M059J (cell line): ENCODE measurements at regions not wholly inside any gene's neighbourhood (a gene's known extent, or its start where the extent isn't known, plus 50 kb on each side); places are given as distances from the start of the nearest gene placed in this dataset.

Experiments
- DNase-seq: peaks from one replicate; pipeline ENCODE4 v3.0.0-alpha.2; 2012; ENCODE audit warnings: low read depth

DNA sequence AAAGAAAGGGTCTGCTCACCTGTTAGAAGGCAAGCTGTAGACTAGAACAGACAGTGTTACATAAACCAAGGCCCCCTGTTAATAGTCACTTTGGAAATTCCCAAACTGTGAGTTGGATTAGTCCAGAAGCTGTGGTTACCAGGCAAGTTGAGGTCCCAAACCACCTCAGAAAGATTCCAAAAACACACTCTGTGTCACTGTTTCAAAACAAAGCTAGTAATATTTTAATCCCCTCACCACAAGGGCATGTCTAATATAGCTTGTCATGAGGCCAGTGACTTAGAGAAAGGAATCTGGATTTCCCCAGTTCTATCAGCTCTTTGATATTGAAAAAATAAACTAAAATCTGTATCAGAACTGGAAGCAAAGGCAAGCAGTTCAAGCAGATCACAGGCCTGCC, 244.6 kb downstream of the HAO1 start:
- DNase-seq: peak; percentile 52

DNA sequence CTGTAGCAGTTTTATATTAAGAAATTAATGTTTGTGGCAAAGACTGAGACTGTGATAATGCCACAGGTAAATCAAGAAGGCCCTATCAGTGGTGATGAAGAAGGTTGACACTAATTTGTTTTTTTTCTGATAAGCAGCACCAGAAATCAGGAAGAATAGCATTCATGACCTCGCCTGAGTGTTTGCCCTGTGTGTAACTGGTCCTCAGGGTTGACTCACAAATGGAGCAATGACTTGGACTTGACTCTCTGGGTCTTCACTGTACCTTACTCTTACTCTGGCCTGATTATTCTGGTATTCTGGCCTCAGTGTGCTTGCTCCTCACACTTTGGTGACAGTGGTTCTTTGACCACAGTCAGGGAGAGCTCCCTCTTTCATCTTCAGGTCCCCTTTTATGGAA, 243.9 kb downstream of the HAO1 start:
- peak; percentile 5 for DNase-seq

DNA sequence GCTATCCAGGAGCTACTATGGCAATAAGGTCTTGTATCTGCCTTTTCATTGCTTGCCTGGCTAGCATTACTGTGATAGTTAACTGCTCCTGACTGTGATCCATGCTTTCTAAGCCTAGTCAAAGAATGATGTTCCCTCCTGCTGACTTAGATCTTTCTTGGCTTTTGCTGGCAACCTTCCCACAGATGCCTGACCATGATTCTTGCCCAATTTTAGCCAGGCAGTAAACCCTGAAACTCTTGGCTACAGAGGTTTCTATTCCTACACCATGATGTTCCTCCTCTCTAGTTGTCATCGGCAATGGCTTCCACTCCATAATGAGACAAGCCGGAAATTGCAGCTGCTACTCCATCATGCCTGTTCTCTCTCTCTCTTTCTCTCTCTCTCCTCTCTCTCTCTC, 238.1 kb downstream of the HAO1 start:
- DNase-seq: peak; percentile 6

DNA sequence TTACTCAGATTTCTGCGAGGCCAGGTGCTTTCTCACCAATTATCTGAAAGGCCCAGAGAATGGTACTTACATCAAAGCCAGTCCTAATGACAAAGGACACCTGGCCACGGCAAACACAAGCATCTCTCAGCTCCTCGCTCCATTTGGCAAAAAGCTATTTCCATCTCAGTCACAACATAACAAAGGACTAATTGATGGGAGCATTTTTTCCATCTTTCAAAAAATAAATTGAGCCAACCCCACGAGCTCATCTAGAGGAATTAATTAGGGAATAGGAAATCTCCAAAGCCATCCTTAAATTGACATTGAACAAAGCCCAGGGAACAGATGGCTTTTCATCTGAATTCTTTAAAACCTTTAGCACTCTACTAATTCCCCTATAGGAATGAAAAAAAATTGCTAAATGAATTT, 236.7 kb downstream of the HAO1 start:
- DNase-seq: no peak

DNA sequence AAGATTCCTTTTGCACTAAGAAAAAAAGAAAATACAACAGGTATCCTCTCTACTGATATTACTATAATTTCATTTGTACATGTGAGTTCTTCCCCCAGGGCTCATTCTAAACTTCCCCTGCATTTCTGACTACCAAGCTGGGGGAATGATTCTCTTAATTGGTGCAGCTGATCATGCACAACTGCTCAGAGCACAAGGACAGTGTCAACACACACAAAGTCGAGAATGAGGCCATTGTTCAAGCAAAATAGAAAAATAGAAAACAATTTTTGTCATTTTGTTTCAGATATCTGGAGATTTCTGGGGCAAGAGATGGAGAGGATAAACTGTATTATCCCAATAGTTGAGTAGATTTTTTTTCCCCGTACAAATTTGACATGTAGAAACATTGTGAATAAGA, 236.3 kb downstream of the HAO1 start:
- no peak for DNase-seq

DNA sequence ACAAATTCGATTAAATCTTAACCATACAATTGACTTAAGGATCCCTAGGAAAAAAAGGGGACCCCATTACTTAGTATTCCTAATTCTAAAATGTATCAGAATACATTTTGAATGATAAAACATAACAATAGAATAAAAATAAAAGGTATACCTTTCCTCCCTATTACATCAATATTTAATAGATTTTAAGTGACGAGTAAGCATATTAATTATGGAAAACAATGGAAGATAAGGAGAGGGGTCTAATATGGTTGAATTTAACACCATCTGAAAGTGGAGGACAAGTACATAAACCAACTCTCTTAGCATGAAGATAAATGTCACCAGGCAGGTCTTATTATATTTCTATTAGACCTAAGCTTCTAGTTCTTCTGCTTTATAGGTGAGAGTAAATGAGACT, 232.1 kb downstream of the HAO1 start:
- no peak for DNase-seq

DNA sequence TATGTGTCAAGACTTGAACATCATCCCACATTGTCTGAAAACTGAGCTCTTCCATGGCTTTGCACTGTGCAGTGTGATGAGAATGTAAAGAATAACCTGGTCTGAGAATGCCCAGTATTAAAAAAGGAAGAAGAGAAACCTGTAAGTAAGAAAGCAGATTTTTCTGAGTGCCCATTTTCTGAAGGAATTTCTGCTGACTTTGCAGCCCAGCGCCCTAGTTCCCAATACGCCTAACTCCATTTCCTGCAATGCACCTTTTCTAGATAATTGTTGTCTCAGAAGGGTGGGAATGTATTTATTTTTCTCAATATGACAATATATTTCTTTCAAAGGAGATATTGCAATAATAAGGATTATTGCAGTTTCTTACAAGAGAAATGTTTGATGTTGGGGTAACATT, 231.5 kb downstream of the HAO1 start:
- no peak for DNase-seq

DNA sequence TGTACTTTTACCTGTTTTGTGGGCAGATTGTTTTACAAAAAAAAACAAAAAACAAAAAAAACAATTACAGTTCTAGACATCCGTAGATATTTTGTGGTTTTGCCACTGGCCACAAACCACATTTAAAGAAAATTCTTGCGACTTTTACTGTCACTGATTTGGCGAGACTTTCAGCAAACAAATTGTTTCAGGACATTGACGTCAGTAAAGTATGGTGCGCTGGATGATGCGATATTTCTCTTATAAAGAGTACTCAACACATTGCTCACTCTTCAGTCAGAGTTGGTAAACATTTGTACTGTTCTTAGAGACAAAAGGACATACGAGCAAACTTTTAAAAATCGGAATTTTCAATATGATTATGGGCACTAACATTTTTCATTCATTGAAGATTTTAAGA, 229.8 kb downstream of the HAO1 start:
- DNase-seq: peak; percentile 12

DNA sequence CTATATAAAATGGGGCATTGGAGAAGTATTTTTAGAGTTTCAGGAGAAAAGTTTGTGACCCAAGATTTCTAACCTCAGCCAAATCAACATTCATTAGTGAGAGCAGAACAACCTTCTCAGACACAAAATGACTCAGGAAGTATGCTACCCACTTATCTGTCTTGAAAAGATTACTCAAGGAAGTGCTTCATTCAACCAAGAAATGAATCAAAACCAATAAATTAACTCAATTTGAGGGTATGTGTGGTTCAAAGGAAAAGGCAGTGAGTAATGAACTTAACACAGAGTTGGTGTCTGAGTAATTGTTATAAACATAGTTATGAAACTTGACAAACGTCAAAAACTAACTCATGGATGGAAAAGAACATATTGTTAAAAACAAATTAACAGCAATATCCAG, 227.6 kb downstream of the HAO1 start:
- no peak for DNase-seq

DNA sequence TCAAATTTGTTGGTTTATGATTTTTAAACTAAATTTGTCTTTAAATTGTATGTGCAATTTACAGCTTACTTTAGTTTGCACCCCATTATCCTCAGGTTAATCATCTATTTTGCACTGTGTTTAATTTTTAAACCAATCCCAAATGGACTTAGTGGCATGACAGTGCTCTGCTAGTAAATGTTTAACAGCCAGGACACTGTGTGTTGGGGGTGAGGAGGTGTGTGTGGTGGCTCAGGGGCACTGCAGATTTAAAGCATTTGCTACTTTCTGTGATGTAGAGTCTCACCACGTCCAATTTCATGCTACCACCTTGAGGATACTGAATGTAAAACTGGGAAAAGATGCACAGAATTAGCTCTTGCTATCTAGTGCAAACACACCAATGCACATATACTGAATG, 225.7 kb downstream of the HAO1 start:
- no peak for DNase-seq

DNA sequence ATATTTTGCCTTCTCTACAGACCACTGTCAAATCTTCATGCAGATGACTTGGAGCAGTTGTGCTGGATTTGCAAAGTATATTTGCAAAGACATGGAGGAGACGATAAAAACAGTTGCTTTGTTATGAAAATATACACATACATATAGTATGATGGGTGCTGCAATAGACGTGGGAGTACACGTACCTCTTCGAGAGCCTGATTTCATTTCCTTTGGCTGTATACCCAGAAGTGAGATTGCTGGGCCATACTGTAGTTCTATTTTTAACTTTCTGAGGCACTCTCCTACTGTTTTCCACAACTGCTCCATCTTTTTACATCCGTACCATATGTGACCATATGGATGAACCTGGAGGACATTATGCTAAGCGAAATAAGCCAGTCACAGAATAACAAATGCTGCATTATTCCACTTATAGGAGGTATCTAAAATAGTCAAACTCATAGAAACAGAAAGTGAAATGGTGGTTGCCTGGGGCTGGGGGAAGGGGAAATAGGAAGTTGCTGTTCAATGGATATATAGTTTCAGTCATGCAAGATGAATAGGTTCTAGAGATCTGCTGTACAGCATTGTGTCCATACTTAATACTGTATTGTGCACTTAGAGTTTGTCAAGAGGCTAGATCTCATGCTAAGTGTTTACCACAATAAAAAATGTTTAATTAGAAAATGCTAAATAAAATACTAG, 223.8 kb downstream of the HAO1 start:
- no peak for DNase-seq

DNA sequence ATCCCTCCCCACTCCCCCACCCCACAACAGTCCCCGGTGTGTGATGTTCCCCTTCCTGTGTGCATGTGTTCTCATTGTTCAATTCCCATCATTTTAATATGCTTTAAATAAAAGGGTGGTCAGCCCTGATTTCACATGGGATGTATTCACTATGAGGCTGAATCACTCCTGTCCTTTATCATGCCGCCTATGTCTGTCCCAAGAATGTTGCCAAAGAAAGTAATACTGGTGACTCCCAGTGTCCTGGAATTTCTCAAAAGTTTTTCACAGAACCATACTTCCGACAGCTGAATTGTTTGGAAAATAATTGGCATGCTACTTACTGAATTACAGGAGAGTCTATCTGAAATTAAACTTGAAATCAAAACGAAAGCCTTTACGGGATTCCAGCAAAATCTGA, 217.7 kb downstream of the HAO1 start:
- no peak for DNase-seq

DNA sequence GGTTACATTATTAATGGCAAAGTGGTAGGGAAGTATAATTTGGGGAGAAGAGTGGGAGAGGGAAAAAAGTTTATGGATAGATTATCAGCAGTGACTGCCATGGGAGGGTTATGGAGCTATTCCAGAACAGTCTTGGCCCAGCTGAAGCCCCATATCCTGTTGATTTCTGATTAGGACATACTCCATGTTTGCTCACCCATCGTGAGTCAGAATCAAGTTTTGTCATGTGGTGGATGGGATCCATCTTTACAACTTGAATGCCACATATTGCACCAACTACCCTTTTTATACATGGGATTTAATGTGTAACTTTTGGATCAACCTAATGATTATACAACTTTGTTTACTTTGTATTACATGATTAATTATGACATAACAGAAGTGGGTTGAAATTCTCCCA, 217.0 kb downstream of the HAO1 start:
- DNase-seq: peak; percentile 20

DNA sequence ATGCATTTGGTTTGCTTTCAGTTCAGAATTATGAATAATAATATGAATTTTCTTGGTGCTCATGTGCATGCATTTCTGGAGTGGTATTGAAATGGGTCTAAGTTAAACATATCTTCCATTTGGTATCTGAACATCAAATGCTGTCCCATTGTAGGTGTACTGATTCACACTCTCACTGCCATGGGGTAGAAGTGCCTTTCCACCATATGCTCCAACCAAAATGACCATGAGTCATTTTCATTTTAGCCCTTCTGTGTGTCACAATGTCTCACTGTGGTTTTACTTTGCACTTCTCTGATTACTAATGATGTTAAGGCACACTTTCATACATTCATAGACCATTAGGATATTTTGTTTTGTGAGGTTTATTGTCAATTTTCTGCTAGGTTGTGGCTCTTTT, 211.9 kb downstream of the HAO1 start:
- peak; percentile 26 for DNase-seq

DNA sequence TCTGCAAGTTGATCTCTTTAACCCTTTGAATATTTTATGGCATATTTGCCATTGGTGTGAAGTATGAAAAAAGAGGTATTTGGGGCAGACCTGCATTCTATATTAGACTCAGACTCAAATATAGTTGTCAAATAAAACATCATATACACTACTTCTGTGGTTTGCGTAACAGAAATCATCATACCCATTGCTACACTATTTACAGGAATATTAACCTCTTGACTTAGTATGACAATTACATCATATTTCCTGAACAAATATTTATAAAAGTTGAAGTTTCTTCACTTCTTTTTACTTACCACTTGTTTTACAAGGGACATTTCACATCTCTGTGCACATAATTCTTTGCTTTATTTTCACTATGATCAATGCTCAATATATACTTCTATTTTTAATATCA, 206.0 kb downstream of the HAO1 start:
- no peak for DNase-seq

DNA sequence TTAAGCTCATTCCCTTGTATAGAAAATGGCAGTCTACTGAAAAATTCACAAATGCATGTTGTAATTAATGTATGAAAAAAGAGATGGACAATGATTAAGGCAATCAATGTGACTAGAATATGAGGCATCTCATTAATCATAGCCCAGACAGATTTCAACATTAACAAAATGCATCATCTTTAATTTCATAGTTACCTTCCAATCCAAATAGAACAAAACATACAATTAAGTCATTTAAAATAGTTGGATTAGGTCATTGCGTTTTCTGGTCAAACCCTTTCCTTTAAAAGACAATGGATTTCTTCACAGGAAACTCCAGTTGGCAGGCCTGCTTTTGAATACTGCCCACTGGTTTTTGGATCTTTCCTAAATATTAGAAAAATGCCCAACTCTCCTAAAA, 203.9 kb downstream of the HAO1 start:
- DNase-seq: no peak

DNA sequence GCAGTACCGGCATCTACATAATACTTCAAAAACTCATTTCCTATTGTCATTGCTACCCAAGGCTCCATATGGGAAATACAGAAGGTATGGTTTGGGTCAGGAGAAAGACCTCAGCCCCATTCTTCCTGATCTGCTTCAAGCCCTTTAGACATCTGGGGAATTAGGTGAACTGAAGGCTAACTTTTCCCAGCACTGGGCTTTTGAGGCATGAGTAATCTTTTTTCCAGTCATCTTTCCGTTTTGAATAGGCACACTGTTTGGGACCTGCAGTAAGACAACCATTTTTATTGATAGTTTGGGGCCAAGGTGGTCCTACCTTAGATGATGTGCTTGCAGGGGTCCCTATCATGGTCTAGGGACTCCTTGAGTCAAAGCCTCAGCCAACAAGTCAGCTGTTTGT, 198.4 kb downstream of the HAO1 start:
- DNase-seq: no peak

DNA sequence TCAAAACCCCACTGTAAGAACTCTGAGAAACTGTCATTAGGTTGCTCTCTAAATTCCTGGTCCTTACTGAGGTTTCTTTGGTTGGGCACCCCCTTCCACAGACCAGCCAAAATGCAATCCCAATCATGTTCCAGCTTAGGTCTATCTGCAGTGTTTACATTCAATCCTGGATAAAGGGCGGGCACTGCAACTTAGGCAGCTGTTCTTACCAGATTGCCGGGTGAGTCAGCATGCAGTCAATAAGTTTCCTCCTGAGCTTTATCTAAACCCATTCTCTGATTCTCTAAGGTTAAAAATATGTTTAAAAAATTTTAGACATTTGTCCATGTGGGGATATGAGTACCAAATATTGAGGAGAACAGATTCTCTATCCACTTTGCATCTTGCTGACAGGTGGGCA, 197.8 kb downstream of the HAO1 start:
- peak; percentile 35 for DNase-seq

DNA sequence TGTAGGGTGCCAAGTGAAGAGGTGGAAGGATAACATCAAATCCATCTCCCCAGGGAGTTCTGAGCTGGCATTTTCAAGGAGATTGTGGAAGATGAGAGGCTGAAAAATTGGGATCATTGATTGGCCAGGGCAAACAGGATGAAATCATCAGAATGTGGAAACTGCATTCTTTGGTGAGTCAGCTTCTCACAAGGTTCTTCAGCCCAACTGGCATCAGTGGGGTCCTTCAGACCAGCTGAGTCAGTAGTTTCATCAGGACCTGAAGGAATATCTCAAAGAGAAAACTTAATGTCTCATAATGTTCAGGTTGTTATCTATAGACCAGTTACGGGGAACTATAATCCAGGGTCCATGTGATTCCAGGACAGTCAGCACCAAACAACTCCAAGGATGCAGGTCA, 195.8 kb downstream of the HAO1 start:
- peak; percentile 48 for DNase-seq

DNA sequence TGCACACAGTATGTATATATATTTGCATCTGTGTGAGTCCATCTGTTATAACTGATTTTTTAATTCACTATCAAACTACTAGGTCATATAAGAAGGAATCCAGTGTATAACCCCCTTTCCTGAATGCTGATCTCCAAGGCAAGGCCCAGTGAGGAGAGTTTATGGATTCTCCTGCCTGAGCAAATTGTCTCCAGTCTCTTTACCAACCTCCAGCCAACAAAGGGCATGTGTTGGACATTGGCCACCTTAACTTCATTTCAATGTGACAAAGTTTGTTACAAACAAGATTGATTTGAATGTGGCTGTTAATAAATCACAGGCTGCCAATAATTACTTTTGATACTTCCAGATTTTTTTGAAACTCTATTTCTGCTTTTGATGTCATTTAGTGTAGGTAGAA, 191.6 kb downstream of the HAO1 start:
- DNase-seq: no peak

DNA sequence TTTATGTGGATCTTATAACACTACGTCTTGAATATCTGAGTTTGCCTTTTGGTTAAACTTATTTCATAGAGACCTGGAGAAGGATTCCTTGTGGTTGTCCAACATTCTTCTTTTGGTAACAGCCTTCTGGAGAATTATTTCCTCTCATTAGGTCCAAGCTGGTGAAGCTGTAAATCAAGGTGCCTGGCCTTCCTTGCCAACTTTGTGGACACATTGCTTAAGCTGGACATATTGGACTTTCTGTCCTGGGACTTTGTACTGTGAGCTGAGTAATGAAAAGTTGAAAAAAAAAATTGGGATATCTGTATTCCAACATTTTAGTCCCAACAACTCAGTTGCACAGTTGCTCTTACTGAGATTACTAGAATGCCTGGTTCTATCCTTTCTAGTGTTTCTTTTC, 186.2 kb downstream of the HAO1 start:
- no peak for DNase-seq

DNA sequence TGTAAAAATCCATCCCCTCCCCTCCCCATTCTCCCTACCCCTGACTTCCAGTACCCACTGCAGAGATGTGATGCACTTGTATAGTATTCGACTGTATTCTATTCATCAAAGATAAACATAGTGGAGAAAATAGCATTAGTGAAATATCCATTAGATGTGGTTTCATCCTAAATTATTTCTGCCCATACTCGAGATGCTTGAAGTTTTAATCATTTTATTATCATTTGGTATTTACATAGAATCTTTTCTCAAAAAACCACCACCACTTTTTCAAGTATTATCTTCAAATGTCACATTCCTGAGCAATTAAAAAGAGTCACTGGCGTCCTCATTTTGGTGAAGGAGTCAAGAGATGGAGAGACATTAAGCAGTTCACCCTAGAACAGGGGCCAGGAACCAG, 181.9 kb downstream of the HAO1 start:
- DNase-seq: no peak

DNA sequence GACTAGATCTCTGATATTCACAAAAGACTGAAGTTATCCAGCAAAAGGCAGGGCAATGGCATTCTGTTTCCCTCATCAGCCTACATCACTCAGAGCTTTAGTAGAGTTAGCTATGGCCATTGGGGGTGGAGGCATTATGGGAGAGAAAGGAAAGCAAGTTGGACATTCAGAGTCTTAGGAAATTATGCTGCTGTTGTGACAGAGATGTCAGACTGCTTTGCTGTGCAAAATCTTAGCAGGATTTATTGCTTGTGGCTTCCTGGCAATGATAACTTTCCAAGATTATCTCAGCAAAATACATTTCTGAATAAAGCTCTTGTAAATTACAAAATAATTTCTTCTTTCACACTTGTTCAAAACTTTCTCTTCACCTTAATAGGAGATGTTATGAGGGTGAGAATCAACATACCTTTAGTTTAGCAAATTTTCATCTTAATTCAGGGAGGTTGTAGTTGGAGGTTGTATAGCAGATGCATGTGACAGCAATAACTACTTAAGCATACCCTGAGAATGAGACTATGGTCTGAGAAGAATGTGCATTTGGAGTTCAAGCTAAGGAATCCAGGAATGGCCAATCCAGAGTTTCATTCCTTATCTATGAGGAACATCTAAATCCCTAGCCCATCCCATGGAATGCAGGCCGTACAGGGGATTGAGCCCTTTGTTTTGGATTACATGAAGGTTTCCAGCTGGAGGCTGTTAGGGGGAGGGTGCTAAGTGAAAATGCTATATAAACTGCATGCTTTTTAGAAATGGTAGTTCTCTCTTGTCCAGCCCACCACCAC, 179.8 kb downstream of the HAO1 start:
- no peak for DNase-seq

DNA sequence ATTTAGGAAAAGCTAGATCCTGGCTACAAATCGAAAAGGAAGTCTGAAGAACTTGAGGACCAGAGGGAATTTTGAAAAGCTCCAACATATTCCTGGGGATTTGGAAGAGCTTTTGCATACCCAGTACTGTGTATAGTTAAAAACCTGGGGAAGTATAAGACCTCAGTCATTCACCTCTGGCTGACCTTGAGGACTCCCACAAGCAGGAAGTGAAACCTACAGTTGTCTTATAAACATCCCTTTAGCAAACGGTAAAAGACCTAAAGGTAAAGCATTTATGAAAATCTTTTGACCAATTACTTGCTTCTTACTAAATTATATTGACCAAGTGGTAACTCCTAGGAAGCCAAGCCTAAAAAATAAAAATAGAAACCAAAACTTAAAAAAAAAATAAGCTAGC, 175.0 kb downstream of the HAO1 start:
- DNase-seq: no peak
